HG02973 (cell line): ENCODE measurements at regions not wholly inside any gene's neighbourhood (a gene's known extent, or its start where the extent isn't known, plus 50 kb on each side); places are given as distances from the start of the nearest gene placed in this dataset.
A peak's percentile ranks its signal among the peaks of the same experiment; 100 is the strongest.

Experiments used
- ATAC-seq: cut with Tn5 transposase; IDR thresholded peaks from one replicate; pipeline ENCODE4 v1.9.1; 2021; ENCODE audit warnings: moderate library complexity; ENCODE audit not compliant: unreplicated experiment

- no peak for ATAC-seq
These were observed 163.6 kb upstream of the TARS1 start for GRCh38 chr5:33277061-33277650.

GRCh38 chr5:33281431-33281843 lies 159.3 kb upstream of the TARS1 start:
- no peak for ATAC-seq

GRCh38 chr5:33282157-33282556 lies 158.6 kb upstream of the TARS1 start:
- ATAC-seq, result no peak

- ATAC-seq, result no peak
These were observed 158.1 kb upstream of the TARS1 start for GRCh38 chr5:33282696-33283095.

- no peak for ATAC-seq
These were observed 157.5 kb upstream of the TARS1 start for GRCh38 chr5:33283243-33283642.

- ATAC-seq, result no peak
These were observed 156.1 kb upstream of the TARS1 start for GRCh38 chr5:33284681-33285080.

- ATAC-seq, result no peak
These were observed 153.5 kb upstream of the TARS1 start for GRCh38 chr5:33287242-33287641.

- ATAC-seq, result no peak
These were observed 149.4 kb upstream of the TARS1 start for GRCh38 chr5:33291216-33292000.

GRCh38 chr5:33297760-33298216 lies 143.0 kb upstream of the TARS1 start:
- no peak for ATAC-seq

- peak; percentile 36 for ATAC-seq
These were observed 141.1 kb upstream of the TARS1 start for GRCh38 chr5:33299621-33300208.

GRCh38 chr5:33300209-33300742 lies 140.5 kb upstream of the TARS1 start:
- ATAC-seq, result peak; percentile 78

- ATAC-seq, result no peak
These were observed 137.1 kb upstream of the TARS1 start for GRCh38 chr5:33303579-33304095.

GRCh38 chr5:33304601-33305000 lies 136.2 kb upstream of the TARS1 start:
- ATAC-seq, result no peak

- no peak for ATAC-seq
These were observed 135.2 kb upstream of the TARS1 start for GRCh38 chr5:33305572-33305971.

GRCh38 chr5:33306758-33307157 lies 134.0 kb upstream of the TARS1 start:
- ATAC-seq, result no peak

- no peak for ATAC-seq
These were observed 132.2 kb upstream of the TARS1 start for GRCh38 chr5:33308586-33308985.

GRCh38 chr5:33309068-33309467 lies 131.7 kb upstream of the TARS1 start:
- no peak for ATAC-seq

- ATAC-seq, result no peak
These were observed 131.0 kb upstream of the TARS1 start for GRCh38 chr5:33309536-33310345.

- no peak for ATAC-seq
These were observed 130.3 kb upstream of the TARS1 start for GRCh38 chr5:33310451-33310850.

GRCh38 chr5:33311893-33312292 lies 128.9 kb upstream of the TARS1 start:
- no peak for ATAC-seq
